ENCODE measurements at regions not wholly inside any gene's neighbourhood (a gene's known extent, or its start where the extent isn't known, plus 50 kb on each side); places are given as distances from the start of the nearest gene placed in this dataset.

- no peak for TF ChIP-seq CTCF (conservative IDR thresholded peaks at IDR 0.05 in 1 of 2, IDR thresholded peaks at IDR 0.05 in 1 of 2; ENCODE audit: extremely low read depth in 1 of 2, insufficient read depth in 1 of 2, low read depth in 1 of 2, low read length in 2 of 2)
- no peak for TF ChIP-seq EZH2 (IDR thresholded peaks at IDR 0.05; ENCODE audit: borderline replicate concordance, low read length)
These were observed 665.0 kb downstream of the ELAVL2 start for GRCh38 chr9:23160952-23161469.
